ENCODE measurements at regions not wholly inside any gene's neighbourhood (a gene's known extent, or its start where the extent isn't known, plus 50 kb on each side); places are given as distances from the start of the nearest gene placed in this dataset.
A peak's percentile ranks its signal among the peaks of the same experiment; 100 is the strongest.

DNA sequence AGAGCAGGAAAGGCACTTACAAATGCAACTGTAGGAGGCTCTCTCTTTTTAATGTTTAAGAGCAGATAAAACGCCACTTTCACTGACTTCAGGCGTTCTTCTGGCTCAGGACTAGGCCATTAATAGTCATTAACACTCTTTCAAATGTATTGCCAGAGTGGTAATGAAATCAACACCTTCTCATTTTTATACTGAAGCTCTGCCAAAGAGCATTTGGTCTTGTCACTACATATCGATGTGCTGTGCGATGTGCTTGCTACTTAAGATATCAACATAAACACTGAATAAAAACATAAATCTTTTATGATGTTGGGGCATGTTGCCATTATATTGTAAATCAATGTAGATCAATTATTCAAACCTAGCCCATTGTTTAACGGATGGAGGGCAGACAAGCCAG, 634.7 kb downstream of the ARL4A start:
- DNase-seq (ENCODE audit: insufficient read length, low spot score) = no peak
- FAIRE-seq = no peak

DNA sequence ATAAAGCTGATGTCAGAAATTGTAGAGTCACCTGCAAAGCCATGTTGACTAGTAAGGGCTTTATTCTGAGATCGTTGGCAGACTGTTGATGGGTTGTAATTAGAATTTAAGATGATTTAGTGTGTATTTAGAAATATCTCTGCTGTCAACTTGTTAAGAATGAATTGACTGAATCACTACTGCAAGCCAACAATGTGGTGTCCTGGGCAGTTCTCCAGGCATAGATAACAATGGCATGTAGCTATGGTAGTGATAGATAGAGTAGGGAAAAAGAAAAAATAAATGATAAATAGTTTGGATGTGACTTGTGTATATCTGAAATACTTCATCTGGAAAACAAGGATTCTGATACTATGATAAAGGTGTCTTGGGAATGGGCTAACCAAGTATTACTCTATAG, 640.2 kb downstream of the ARL4A start:
- DNase-seq (ENCODE audit: insufficient read length, low spot score) (peak; percentile 10), FAIRE-seq (no peak)

DNA sequence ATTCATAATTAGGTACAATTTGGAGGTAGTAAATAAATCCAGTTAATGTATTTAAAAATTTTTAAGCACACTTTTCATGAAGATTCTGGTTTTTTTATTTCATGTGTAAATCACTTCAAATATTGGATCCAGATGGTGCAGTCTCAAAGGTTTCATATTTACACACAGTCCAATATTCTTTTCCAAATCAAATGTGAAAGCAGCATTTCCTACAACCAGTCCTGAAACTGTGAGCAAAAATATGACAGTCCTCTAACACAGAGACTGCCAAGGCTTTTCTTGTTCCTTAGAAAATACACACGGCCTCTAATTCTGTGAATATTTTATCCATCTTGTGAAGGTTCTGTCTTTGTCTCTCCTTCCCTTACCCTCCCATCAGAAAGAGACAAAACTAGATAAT, 645.9 kb downstream of the ARL4A start:
- FAIRE-seq (no peak), DNase-seq (ENCODE audit: insufficient read length, low spot score) (no peak)

DNA sequence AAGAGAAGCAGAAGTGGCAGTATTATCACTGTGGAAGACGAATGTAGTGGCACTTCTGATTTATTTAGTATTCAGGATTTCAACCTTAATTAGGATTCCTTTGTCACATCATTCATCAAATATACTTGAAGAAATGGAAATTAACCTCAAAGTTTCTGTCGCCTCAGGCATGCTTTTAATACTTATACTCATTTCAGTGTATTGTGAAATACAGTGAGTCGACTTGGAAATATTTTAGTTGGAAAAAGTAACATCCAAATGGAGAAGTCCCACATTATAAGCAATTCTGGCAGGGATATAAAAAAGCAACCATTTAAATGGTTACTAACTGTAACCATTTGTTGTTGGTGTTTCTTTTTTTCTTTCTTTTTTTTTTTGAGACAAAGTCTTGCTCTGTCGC, 648.8 kb downstream of the ARL4A start:
- peak; percentile 4 for DNase-seq (ENCODE audit: insufficient read length, low spot score)
- FAIRE-seq = no peak

DNA sequence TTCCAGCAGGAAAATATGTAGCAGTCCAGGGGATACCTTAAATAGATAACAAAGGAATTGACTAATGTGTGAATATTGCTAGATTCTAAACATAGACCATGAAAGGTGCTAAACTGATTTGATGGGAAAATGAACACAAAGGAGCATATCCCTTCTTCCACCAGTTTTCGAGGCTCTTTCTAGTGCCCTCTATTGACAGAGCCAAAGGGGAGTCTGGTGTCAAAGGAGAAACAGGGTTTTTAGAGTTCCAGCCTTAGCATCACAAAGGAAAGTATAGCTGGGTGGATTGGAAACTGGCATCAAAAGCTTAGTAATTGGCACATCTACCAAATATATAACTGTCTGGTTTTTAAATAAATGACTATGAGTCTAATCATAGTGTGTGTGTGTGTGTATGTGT, 636.8 kb downstream of the ETV1 start:
- no peak for DNase-seq (ENCODE audit: insufficient read length, low spot score)
- no peak for FAIRE-seq

DNA sequence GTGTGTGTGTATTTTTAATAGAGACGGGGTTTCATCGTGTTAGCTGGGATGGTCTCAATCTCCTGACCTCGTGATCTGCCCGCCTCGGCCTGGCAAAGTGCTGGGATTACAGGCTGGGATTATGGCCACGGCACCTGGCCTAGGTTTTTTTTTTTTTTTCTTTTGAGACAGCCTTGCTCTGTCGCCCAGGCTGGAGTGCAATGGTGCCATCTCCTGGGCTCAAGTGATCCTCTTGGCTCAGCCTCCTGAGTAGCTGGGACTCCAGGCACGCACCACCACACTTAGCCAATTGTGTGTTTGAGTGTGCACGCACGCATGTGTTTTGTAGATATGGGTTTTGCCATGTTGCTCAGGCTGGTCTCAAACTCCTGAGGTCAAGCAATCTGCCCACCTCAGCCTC, 629.8 kb downstream of the ETV1 start:
- DNase-seq (ENCODE audit: insufficient read length, low spot score) (no peak), FAIRE-seq (no peak)

DNA sequence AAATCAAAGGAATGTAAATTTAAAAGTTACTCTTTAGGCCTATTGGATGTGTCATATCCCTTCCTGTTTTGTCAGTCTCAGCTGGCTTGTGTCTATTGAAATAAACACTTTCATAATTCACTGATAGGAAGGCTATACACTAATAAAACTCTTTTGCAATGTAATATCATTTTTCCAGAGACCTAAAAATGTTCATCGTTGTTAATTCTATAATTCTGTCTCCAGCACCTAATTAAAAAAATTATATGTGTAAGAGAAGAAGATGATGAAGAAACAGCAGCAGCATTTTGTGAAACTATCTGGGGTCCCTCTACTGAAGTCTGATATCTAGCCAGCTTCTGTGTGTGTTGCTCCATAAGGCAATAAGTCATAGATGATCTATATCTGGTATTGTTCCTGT, 602.7 kb downstream of the ETV1 start:
- DNase-seq (ENCODE audit: insufficient read length, low spot score) = no peak
- no peak for FAIRE-seq

DNA sequence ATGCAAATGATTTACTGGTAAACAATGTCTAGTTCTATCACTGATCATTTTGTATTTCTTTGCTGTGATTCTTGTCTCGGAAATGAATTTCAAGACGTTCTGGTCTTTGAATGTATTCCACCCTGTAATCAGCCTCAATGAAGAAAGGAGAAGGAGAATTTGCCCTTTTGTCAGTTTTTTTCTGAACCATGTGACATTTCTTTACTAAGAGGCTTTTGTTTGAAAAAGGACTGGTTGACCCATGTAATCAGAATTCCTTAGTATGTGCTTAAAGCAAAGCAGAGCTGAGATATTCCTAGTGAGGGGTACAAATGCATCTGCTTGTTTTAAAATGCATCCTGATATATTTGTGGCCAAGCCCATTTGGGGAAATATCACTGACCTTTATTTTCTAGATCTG, 581.6 kb downstream of the ETV1 start:
- DNase-seq (ENCODE audit: insufficient read length, low spot score) (no peak), FAIRE-seq (no peak)

DNA sequence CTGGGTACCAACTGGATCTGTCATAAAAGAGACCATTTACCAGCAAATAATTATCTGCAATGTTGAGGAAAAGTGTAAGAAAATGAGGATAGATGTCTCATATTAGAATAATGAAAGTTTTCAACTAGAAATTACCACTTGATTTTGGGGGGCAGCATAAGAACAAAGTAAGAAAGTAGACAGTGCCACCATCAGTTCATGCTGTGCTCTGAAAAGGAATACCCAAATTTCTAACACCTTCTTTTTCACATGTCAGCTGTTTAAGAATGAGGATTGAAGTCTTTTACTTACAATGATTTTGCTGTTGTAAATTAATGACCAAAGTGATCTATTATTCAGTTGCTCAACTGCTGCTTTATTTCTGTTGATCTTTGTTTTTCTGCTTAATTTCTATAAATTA, 578.3 kb downstream of the ETV1 start:
- no peak for FAIRE-seq
- DNase-seq (ENCODE audit: insufficient read length, low spot score) = no peak

DNA sequence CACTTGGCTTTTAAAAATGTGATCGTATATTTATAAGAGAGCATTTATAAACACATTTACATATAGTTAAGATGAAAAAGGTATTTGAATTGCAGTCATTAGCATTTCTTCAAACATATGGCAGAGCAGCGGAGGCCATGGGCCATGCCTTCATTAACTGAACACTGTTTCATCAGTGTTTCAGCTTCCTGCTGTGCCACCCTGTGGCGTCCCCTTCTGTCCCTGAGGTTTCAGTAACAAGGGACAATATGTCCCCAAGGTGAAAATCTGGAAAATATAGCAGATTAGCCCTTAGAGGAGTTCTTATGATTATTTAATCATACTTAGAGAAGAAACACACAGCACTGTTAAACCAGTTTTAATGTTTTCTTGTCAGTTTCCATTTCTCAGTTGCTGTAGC, 577.8 kb downstream of the ETV1 start:
- FAIRE-seq = no peak

DNA sequence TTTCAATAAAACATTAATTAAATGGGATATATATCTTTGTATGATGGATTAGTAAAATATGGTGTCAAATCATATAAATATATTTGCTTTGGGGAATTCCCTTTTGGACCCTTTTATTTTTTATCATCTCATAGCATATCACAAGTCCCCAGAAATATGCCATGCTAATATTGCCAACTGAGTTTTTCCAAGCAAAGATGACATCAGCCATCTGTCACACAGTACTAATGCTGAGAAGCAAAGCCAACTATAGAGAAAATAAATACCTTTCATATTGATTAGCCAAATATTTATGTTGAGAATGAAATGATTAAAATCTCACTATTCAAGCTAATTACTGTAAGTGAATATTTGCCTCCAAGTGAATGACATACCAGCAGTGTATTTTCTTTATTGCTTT, 575.3 kb downstream of the ETV1 start:
- no peak for FAIRE-seq
- DNase-seq (ENCODE audit: insufficient read length, low spot score) = no peak

More for the DNA sequence above, 577.8 kb downstream of the ETV1 start:
- no peak for DNase-seq (ENCODE audit: insufficient read length, low spot score)

DNA sequence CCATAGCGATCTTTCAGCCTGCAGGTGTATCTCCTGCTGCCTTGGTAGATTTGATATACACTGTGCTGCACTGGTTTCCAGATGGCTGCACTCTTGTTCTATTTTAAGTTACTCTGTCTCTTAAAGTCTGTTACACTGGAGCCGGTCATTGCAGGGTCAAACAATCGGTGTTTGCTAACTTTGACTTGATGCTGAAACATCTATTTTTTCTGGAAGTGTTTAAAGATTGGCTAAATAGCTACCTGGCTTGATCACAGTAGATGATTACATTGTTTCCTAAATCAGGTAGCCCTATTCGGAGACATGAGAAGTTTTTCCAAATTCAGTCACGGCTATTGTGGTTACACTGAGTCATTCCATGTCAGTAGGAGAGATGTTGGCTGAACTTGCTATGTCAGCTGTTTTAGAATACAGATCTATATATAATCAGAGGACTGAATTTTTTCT, 574.8 kb downstream of the ETV1 start:
- FAIRE-seq (no peak), DNase-seq (ENCODE audit: insufficient read length, low spot score) (no peak)

DNA sequence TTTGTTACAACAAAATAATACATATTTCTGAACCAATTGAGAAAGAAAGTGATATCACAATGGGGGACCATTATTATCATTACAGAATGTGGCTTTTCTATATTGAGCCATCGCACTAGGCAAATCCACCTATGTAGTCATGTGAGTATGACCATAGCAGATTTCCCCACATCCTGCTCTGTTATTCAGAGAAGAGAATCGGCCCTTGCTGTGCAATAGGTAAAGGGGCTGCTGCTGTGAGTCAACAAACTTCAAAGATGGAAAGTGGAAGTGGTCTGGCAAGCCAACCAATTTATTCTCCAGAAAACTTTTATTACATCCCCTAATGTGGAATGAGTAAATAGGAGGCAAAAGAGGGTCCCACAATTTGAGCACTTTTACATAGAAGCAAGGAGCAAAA, 573.4 kb downstream of the ETV1 start:
- no peak for FAIRE-seq

DNA sequence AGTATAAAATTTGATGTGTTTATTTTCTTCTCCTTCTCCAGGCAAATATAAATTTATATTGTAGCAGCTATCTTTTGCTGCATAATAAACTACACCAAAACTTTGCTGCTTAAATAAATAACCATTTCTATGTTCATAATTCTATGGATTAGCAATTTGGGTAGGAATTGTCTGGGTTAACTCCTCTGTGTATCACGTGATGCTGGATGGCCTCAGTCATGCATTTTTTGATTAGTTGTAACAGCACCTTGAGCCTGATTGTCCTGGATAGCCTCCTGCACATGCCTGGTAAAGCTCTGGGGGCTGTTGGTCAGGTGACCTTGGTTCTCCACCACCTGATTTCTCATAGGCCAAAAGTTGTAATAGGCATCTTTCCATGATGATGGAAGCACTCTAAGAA, 572.9 kb downstream of the ETV1 start:
- FAIRE-seq = no peak
- DNase-seq (ENCODE audit: insufficient read length, low spot score) = no peak

More for the DNA sequence above, 573.4 kb downstream of the ETV1 start:
- DNase-seq (ENCODE audit: insufficient read length, low spot score) = no peak

DNA sequence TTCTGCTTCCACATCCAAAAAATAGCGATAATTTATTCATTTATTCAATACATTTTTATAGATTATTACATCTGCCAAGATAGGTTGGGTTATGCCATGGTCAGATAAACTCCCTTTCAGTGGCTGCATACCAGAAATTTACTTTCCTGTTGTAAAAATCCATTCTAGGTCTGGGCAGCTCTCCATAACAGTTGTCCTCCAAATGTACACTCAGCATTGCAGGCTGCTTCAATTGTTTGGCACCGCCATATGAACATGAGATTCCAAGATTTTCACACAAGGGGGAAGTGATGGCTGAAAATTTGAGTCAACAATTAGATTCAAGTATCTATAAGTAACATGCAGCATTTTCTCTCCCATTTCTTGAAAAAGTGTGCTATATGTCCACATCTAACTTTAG, 568.7 kb downstream of the ETV1 start:
- FAIRE-seq (no peak), DNase-seq (ENCODE audit: insufficient read length, low spot score) (no peak)

DNA sequence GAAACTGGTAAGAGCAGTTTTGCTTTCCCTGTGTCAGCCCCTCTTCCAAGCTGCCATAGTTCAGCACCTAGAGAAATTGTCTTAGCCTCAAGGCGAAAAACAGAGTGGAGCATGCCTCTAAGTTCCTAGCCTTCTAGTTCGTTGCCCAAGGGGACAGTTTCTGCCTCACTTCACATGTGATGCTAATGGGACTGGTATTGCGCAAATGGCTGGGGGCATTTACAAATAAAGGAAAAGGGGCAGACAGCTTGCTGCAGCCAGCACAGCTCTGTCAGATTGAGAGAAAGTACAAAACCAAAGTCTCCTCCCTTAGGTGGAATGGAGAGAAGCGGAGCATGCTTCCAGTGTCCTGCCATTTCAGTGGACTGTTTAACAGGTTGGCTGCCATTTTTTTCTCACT, 567.7 kb downstream of the ETV1 start:
- FAIRE-seq (no peak), DNase-seq (ENCODE audit: insufficient read length, low spot score) (no peak)

DNA sequence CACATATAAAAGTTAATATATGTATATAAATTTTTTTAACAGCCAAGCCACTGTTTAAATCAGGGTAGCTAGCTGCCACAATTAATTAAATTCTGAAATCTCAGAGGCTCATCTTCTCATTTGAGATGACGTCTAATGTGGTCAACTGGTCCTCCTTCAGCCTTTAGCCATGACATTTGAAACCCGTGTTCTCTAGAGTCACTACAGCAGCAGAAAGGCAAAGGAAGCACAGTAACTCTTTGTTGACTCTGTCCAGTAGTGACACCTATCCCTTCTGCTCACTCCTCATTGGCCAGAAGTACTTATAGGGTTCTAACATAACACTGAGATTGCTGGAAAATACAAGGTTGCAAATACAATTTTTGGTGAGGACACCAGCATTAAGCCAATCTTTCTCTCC, 555.5 kb downstream of the ETV1 start:
- DNase-seq (ENCODE audit: insufficient read length, low spot score) = no peak
- no peak for FAIRE-seq

DNA sequence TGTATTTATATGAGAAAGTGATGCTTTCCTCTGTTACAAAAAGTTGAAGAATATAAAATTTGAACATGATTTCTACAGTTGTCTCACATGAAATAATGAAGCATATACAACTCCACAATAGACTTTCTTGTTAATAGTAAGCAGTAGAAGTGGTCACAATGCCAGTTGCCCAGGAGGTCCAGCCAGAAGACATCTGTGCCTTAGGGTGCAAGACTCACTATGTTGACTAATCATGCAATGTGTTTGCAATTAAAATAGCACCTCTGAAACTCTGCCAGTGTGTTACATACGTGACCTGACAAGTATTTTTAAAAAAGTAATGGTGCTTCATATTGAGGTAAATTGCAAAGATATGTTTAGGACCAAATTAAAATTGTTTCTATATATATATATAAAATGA, 547.2 kb downstream of the ETV1 start:
- no peak for DNase-seq (ENCODE audit: insufficient read length, low spot score)
- FAIRE-seq = no peak

DNA sequence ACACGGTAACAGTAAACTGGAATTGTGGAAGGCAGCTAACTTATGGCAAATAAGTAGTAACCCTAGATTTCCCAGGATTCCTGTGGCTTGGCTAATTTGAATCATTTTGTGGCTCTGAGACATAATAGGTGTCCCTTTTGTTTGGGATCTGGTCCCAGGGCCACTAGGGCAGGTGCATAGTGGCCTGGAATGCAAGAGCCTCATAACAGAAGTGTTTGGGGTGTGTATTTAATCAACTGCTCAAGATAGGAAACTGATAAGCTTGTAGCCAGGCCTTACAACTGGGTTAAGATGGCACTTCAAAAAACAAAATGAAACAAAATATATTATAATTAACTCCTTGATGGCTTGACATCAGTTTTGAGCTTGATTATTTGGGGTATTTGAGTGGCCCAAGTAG, 541.8 kb downstream of the ETV1 start:
- FAIRE-seq (no peak), DNase-seq (ENCODE audit: insufficient read length, low spot score) (no peak)

DNA sequence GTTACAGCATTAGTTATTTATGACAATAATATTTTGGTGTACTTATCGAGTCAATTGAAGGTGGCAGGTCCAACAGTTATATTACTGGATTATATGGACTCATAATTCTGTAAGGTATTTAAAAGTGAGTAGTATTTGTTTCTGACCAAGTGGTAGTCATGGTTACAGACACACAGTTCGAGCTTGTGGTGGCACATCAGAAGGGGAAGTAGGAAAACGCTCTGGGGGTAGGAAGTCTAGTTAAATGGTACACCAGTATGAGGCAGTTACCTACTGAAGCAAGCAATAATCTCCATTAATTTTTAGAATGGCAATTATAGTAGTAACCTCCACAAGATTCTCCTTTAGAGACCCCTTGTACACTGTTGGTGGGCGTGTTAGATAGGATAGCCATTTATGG, 541.2 kb downstream of the ETV1 start:
- DNase-seq (ENCODE audit: insufficient read length, low spot score) = no peak
- no peak for FAIRE-seq

DNA sequence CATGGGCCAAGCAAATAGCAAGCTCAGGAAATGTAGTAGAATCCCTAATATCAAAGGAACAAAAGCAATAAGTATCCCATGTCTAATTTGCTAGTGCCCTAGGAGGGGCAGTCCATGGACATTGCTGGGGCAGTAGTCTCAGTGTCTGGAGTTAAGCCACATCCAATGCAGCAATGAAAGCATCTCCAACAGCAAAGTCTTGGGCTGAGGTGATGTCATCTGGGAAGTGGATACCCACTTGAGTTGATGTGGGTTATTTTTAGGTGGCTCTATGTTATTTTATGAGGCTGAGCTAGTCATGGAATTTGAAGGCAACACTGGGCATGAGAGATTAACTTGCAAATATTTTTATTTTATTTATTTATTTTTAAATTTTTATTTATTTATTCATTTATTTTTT, 540.0 kb downstream of the ETV1 start:
- no peak for DNase-seq (ENCODE audit: insufficient read length, low spot score)
- FAIRE-seq = no peak

DNA sequence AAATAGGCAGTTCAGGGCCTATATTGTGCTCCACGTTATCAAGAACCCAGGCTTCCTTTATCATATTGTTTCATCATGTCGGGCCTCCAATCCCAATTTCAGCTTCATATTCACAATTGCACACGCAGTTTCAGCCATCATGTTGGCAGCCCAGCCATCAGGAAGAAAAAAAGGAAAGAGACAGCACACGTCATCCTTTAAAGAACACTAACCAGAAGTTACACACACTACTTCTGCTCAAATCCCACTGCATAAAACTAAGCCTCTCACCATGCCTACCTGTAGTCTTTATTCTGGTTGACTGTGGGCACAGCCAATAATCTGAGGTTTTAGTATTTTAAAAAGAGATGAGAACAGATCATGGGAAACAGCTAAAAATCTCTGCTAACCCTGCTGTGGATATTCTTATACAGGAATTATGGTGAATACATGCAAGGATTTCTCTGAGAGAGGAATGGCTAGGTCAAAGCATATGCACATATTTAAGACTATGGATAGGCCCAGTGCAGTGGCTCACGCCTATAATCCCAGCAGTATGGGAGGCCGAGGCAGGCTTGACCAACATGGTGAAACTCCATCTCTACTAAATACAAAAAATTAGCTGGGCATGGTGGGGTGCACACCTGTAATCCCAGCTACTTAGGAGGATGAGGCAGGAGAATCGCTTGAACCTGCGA, 534.4 kb downstream of the ETV1 start:
- FAIRE-seq (no peak), DNase-seq (ENCODE audit: insufficient read length, low spot score) (no peak)

DNA sequence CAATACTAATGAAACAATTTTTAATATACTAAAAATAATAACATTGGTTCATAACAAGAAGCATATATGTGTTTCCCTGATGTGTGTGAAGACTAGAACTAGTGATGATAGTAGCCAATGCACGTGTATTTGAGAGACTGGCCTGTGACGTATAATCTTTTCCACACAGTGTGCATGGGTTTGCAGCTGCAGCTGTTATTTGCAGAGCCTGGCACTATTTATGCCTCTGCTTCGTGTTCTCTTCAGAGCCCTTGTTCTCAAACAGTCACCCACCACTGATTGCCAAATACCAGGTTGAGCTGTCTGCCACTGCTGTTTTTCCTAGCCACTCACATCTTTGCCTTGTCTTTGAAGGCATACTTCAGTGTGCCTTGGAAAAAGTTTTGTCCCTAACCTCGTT, 531.7 kb downstream of the ETV1 start:
- no peak for FAIRE-seq
- DNase-seq (ENCODE audit: insufficient read length, low spot score) = no peak

Measured in HTR-8/SVneo (cell line).